M059J (cell line): ENCODE measurements at regions not wholly inside any gene's neighbourhood (a gene's known extent, or its start where the extent isn't known, plus 50 kb on each side); places are given as distances from the start of the nearest gene placed in this dataset.

ENCODE experiments used
- DNase-seq: peaks from one replicate; pipeline ENCODE4 v3.0.0-alpha.2; 2012; ENCODE audit warnings: low read depth

- no peak for DNase-seq
These were observed 64.3 kb upstream of the TTC34 start for GRCh38 chr1:2865571-2866421.

GRCh38 chr1:2866422-2867086, 65.1 kb upstream of the TTC34 start:
- no peak for DNase-seq

- no peak for DNase-seq
These were observed 65.6 kb upstream of the TTC34 start for GRCh38 chr1:2867087-2867425.

- no peak for DNase-seq
These were observed 66.4 kb upstream of the TTC34 start for GRCh38 chr1:2867861-2868260.

- DNase-seq = no peak
These were observed 67.2 kb upstream of the TTC34 start for GRCh38 chr1:2868571-2869195.

- no peak for DNase-seq
These were observed 69.8 kb upstream of the TTC34 start for GRCh38 chr1:2871246-2871815.

GRCh38 chr1:2874207-2874606, 72.7 kb upstream of the TTC34 start:
- no peak for DNase-seq

GRCh38 chr1:2874607-2875480, 73.4 kb upstream of the TTC34 start:
- peak; percentile 8 for DNase-seq

- DNase-seq = peak; percentile 7
These were observed 74.4 kb upstream of the TTC34 start for GRCh38 chr1:2875707-2876561.

- DNase-seq = no peak
These were observed 75.4 kb upstream of the TTC34 start for GRCh38 chr1:2876846-2877245.

GRCh38 chr1:2877391-2877790, 75.9 kb upstream of the TTC34 start:
- DNase-seq = no peak

- no peak for DNase-seq
These were observed 77.1 kb upstream of the TTC34 start for GRCh38 chr1:2878591-2878990.

- DNase-seq = no peak
These were observed 77.5 kb upstream of the TTC34 start for GRCh38 chr1:2879026-2879425.

GRCh38 chr1:2879591-2879990, 78.1 kb upstream of the TTC34 start:
- DNase-seq = no peak

GRCh38 chr1:2880086-2880485, 78.6 kb upstream of the TTC34 start:
- no peak for DNase-seq

- no peak for DNase-seq
These were observed 79.4 kb upstream of the TTC34 start for GRCh38 chr1:2880812-2881295.

GRCh38 chr1:2881556-2881955, 80.1 kb upstream of the TTC34 start:
- DNase-seq = no peak

GRCh38 chr1:2882966-2883696, 81.6 kb upstream of the TTC34 start:
- DNase-seq = peak; percentile 9

GRCh38 chr1:2885001-2885400, 83.5 kb upstream of the TTC34 start:
- DNase-seq = no peak

- no peak for DNase-seq
These were observed 85.1 kb upstream of the TTC34 start for GRCh38 chr1:2886631-2887030.
